Stimulated activated CD4-positive, alpha-beta T cell treated with anti-CD3 and anti-CD28 coated beads, Interleukin-1b, Interleukin-23, amount 100 ng/mL, for 48 hours (primary cell): ENCODE measurements at regions not wholly inside any gene's neighbourhood (a gene's known extent, or its start where the extent isn't known, plus 50 kb on each side); places are given as distances from the start of the nearest gene placed in this dataset.

Experiments
- DNase-seq: peaks from one replicate; pipeline ENCODE4 v3.0.0-alpha.2; 2020

DNA sequence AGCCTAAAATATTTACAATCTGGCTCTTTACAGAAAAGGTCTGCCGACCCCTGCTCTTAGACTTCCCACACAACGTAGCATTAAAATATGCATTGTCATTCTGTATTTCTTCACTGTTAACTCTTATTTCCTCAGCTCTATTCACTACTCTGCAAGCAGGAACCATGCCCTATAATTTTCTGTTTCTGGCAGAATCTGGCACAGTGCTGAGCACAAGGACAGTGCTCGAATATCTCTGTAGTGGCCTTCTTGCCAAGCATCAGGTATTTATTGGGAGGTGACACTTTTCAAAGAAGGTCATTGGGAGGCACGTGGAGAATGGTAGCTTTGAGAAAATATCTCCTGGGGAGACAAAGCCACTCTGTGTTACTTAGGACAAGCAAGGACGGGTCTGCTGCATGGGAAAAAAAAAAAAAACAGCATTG, 77.9 kb downstream of the PSMG1 start:
- no peak for DNase-seq

DNA sequence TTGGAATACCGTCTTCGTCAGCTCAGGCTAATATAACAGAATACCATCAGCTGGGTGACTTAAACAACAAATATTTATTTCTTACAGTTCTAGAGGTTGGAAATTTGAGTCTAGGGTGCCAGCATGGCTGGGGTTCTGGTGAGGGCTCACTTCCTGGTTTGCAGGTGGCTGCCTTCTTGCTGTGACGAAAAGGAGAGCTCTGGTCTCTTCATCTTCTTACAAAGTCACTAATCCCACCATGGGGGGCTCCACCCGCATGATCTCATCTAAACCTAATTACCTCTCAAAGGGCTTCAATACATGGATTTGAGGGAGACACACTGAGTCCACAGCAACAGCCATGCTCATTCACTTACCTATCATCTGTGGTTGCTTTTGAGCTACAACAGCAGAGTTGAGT, 78.3 kb downstream of the PSMG1 start:
- no peak for DNase-seq

DNA sequence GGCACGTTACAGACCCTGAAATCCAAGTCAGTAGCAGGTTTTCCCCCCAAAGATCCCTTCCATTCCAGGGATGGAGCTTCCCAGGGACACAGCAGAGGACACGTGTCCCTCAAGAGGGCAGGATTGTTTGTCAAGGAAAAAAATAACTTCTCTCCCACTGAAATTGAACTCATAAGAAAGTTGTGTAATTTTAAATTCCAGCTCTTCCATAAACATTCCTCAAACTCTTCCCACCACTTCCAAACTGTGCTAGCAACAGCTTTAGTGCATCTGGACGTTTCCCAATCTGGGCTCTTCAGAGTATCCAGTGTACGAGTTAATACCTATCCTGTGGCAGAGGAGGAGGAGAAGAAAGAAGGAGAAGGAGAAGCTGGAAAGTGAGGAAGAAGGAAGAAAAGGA, 79.6 kb downstream of the PSMG1 start:
- no peak for DNase-seq

DNA sequence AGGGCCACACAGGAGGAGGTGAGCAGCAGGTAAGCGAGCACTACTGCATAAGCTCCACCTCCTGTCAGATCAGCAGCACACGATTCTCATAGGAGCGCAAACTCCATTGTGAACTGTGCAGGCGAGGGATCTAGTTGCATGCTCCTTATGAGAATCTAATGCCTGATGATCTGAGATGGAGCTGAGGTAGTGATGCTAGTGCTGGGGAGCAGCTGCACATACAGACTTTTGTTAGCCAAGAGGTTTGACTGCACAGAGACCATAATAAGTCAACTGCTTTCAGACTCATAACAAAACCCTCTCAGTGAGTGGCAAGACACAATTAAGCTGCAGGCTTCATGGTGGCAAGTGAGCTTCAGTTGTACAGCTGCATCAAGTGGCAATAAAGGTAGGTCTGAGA, 83.4 kb downstream of the PSMG1 start:
- no peak for DNase-seq

DNA sequence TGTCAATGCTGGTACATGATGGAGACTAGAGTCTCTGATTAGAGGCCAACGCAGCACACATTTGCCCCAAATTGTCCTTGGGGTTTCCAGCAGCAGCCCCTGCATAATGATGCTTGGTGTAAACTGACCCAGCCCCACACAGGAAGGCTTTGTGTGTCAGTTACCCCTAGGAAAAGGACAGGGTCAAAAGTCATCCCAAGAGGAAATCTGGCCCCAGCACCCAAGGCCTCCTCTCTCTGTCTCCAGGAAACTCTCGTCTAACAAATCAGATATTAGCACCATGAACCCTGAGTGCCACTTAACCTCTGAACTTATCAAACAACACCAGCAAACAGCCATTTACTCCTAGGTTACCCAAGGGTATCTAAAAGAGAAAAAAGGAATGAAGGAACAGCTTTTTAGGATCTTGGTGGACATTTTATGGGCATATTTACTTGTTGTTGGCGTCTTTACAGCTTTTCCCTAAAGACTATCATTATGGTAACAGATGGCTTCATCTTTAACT, 84.5 kb downstream of the PSMG1 start:
- no peak for DNase-seq

DNA sequence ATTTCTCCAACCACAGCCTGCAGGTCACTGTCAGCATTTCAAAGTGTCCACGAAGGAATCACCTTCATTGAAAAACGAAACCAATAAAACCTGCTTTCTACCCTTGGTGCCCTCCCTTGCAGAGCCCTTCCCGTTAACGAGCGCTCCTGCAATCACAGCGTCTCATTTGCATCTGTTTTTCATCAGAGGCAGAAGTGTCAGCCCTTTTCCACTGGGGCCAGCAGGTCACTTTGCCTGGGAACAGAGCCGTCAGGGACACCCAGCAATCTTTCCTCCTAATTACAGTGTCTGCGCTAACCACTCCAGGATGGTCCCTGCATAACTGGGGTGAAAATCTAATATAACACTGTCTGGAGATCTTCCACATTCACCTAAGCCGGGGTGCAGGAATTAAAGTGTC, 85.3 kb downstream of the PSMG1 start:
- no peak for DNase-seq

DNA sequence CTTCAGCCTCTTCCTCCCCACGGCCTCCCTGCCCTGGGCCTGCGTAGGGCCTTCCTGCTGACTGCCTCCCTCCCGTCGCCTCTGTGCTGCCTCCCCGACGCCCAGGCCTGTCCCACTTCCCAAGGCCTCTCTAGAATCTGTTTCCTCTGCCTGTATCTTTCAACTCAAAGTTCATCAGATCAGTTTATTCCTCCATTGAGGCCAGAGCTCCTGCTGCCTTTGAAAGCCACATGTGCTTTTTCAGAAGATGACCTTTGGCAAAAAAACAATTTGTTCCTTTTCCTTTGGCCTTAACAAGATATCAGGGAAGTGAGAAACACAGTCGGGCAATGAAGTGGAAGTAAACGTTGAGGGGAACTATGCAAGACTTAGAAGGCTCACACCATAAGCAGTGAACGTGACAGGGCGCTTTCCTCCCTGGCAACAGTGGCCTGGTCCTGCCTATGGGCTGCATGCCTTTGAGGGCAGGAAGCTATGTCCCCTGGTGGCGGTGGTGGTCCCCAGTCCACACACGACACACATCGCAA, 85.9 kb downstream of the PSMG1 start:
- DNase-seq = no peak

DNA sequence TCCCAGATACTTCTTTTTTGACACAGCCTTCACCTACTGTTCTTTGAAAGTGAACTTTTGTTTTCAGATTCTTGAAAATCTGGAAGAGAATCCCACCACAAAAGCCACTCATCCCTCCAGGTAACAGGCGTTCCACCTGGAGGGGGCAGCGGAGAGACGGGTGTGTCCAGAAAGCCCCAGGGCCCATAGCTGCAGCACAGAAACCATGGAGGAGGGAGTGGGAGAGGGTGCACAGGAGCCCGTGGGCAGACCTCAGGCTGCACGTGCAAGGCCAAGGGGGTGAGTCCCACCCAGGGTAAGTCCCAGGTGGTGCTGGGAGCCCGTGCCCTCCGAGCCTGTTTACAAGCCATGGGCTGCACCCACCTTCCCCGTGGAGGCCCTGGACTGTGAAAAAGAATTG, 86.5 kb downstream of the PSMG1 start:
- no peak for DNase-seq

DNA sequence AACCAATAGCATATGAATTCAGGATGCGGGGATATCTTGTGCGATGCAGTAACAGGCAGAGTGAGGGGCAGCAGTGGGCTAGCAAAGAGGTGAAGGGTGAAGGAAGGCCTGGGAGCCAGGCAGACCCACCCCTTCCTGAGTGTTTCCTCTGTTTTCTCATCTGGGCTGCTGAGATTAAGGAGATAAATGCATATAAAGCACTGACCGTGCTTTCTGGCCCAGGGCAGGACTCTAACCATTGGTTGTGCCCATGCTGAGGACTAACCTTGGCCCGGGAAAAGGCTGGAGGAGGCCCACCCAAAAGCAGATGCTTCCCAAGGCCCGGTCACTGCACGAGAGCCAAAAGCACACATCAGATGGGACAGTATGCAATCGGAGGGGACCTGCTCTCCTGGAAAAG, 87.6 kb downstream of the PSMG1 start:
- no peak for DNase-seq

DNA sequence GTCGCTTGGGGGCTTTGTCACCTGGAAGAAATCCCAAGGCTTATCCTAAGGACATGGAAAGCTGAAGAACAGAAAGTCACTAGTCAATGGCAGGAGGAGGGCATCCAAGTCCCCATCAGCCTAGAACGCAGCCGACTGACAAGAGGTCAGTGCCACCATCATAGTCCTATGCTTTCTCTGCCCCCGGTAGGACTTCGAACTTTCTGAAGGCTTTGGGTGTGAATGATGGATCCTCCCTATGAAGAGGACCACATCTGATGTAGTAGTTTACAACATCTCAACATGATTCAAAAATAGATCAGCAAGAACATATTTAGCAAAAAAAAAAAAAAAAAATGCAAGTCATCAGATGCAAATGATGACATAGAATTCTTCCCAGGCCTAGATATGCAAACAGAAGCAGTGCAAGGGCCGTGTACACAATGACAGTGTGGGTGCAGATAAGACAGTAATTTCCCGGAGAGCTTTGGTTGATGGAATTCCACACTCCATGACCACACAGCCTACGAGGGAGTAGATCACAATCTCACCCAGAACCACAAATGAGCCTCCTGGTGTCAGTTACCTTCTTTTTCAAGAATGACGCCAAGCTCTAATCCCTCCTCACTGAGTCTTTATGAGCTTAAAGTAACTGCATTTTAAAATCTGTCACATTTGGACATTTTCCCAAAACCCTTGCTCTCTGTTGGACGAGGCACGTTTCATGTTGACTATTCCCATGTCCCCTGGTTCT, 88.2 kb downstream of the PSMG1 start:
- DNase-seq = no peak

DNA sequence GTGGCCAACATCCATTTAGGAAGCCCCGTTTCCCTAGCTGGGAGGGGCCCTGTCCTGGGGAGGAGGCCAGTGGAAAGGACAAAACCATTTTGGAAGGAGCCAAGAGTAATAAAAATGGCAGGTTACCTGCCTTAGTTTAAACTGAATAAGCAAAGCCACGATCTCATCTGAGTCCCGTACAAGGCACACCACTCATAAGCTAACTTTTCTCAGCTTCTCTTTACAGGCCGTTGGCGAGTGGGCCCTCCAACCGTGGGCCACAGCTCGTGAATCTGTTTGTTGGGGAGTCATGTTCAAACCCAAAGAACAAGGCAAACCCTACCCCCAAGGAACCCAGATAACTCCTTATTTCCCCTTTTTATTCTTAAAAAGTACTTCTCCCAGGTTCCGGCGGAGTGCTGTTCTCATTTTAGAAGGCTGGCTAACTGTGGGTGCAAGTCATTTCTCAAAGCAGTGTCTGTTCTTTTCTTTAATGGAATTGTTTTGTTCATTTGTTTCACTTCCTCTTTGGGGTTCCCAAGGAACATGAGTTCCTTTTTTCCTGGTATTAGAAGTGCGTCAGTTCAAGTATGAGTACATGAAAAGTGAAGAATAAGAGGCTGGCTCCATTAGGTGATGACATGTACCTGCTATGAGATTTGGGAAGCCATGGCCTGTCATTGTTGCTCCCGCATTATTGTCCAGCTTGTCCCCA, 89.0 kb downstream of the PSMG1 start:
- no peak for DNase-seq

DNA sequence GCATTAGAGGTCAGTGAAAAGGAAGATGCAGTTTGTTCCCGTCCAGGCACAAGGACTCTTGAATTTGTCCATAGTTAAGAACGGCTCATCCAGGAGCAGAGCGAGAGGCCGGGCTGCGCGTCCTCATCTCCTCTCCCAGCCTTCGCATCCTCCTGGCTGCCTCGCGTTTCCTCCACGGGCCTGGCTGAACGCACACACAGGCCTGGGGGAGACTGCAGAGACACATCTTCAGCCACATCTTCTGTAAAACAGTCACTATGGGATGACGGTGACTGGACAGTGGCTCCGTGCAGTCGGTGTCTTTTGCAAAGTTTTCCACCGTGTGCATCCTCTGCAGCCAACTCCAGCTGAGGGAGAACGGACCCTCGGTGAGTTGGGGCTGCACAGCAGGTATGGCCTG, 89.7 kb downstream of the PSMG1 start:
- DNase-seq = no peak

DNA sequence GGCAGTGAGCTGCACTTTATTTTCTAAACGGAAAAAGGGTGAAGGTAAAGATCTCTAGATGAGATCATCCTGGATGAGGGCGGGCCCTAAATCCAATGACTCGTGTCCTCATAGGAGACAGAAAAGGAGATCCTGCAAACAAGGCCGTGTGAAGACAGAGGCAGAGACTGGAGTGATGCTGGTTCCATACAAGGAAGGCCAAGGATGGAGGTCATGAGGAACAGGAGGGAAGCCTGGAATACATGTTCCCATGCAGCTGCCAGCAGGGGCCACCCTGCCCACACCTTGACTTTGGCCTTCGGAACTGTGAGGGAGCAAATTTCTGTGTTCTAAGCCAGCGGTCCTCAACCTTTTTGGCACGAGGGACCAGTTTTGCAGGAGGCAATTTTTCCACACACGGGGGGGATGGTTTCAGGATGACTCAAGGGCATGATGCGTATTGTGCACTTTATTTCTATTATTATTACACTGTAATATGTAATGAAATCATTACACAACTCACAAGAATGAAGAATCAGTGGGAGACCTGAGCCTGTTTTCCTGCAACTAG, 94.3 kb downstream of the PSMG1 start:
- peak; percentile 12 for DNase-seq

DNA sequence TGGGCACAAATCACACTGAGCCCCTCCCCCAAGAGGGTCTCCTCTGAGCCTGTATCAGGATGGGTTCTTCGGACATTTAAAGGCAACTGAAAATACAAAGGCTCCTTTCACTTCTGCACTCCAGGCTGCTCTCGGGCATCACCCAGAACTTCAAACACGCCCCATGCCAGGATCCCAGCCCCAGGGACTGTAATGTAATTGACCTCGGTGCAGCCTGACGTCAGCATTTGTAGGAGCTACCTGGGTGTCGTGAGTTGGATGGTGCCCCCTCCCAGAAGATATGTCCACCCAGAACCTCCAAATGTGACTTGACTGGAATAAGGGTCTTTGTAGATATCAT, 95.2 kb downstream of the PSMG1 start:
- no peak for DNase-seq

DNA sequence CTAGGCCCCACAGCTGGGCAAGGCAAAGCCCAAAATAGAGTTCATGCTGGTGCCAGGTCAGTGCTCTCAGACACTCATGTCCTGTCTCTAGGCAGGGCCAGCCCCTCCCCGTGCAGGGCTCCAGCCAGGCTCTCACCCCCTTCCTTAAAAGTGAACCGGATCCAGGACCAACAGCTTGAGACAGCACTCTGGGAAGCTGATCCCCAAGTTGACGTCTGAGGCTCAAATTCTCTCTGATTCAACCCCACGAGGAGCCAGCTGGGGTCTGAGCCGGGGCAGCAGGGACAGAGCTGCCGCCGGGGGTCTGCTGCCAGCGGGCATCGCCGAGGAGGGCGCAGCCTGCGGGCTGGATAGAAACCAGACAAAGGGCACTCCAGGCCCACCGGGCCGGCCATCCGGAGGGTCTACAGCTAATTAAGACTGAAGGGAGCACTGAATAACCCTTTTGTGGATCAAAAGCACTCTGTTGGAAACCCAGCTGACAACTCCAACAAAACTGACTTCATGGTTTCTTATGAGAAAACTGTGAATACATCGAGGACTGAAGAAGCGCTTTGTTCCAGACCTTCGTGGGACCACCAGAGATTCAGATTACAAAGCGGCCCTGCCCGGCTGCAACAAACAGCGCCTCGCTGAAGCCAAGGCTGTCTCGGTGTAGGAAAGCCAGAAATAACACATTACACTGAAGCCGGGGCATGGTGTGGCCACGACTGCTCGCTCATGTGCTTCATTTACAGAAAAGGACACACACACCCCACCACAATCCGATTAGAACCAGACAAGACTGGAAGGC, 95.8 kb downstream of the PSMG1 start:
- no peak for DNase-seq

DNA sequence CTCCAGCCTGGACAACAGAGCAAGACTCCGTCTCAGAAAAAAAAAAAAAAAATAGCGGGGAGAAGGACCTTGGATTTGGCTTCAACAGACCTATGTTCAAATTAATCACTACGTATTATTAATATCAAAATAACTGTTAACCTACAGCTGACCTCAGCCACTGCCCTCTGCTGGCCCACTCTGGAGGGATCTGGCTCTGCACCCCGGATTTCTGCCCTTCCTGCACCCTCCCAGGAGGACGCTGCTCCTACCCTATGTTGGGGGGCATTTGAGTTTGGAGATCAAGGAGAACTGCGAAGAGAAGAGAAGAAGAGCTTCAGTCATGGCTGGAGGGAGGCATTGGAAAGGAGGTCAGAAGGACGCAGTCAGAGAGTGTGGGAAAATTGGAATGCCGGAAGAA, 96.7 kb downstream of the PSMG1 start:
- no peak for DNase-seq

DNA sequence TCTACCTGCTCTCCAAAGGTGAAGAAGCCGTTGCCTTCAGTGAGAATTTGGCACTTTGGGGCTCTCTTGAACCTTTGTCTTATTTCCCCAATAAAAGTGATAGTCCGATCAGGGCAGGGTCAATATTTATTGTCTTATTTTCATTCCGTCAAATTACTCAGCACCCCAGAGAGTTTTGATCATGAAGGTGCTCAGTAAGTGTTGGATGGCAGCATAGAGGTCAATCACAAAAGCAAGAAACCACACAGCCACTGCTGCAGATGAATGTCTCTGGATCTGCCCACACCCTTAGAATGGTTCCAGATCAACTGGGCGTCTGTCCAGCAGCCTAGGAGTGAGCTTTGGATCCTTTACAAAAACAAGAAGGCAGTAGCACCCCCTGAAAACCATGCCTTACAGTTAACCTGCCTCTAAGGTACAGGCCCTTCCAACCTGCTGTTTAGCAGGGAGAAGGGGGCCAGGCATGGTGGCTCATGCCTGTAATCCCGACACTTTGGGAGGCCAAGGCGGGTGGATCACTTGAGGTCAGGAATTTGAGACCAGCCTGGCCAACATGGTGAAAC, 97.3 kb downstream of the PSMG1 start:
- DNase-seq = no peak

DNA sequence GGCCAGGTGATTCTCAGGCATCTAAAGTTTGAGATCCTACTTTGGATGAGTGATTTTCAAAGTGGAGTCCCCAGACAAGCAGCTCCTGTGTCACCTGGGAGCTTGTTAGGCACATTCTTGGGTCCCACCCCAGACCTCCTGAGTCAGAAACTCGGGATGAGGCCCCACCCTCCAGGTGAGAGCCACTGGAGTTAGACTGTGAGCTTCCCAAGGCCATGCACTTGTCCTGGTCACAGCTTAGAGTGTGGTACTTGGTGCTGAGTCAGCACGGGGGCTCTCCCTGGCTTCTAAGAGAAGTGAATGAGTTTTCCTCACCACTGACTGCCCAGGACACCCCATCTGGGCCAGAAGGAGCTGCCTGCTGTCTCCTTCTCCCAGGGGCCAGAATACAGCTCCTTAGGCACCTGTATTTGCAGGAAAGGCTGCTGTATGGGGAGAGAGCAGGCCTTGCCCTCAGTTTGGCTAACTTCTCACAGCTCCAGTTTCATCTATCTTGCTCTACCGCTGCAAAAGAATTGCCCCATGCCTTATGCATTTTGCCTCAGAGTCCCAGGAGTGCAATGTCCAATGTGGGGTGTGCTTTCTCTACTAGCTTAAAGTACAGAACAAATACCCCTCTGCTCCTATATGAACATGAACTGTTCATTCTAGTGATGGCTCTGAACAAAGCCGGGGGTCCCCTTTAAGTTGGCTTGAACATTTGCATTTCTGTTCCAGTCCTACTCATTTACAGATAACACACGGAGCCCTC, 98.1 kb downstream of the PSMG1 start:
- DNase-seq = no peak

DNA sequence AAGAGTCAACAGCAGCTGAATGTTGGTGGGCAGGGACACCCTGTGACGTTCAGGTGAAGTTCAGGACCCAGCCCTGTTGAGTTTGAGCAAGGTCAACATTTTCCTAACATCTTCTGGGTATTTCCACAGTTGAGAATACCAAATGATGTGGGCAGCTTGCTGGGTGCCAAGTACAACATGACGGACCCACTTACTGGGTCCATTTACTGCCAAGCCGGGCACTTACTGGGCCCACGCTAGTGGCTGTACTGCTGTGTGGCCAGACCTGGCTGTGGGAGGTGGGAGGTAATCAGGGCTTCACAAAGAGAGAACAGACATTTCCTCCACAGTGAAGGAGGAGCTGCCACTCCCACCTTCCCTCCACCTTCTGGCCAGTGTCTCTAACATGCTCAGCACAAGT, 99.2 kb downstream of the PSMG1 start:
- no peak for DNase-seq

DNA sequence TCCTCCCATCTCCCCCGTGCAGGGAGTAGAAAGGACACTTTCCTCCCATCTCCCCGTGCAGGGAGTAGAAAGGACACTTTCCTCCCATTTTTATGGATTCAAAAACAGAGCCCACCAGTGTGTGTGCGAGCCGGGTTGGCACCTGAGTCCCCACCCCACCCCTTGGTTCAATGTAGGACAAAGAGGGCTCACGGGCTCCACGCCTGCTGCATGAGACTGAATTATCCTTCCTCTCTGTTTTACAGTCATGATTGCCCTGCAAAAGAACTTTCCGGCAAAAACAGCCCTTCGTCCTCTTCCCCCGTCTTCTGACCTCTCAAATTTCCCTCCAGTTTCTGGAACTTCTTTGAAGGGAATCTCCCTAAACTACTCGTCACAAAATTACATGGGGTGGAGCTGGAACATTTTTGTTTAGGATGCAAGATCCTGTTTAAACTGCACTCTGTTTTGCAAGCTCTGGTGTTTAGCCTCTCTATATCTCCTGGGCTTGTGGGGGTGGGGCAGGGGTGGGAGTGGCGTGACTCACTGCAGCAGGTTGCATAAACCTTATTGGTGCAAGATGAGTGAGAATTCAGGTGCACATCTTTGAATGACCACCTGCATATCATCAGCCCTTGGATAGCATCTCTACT, 99.8 kb downstream of the PSMG1 start:
- no peak for DNase-seq

DNA sequence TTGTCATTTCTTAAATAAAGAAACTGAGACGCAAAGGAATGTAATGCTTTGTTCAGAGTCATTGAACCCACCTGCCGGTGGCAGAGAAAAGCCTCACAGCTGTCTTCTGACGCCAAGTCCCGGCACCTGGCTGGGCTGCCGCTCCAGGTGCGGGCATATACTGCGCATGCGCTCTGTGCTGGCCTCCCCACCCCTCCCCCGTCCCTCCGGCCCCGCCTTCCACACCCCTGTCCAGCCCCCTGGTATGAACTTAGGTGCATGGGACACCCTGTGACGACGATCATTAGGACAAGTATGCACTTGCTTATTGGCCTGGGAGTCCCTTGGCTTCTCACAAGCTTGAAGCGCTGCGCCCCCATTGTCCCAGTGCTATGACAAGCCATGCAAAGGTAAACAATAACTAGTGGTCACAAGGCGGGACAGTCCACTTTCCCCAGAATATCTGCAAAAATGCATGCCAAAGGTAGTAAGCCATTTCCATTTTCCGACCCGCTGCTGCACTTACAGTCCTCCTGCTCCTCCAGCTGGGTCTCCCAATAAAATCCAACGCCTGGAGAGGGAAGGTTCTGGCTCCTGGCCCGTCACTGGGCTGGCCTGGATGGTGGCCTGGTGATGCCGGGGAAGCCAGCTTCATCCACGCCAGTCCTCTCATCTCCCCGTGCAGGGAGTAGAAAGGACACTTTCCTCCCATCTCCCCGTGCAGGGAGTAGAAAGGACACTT, 100.4 kb downstream of the PSMG1 start:
- DNase-seq = no peak
